GM12872 (cell line): ENCODE measurements at regions not wholly inside any gene's neighbourhood (a gene's known extent, or its start where the extent isn't known, plus 50 kb on each side); places are given as distances from the start of the nearest gene placed in this dataset.

Experiments used
- CTCF ChIP-seq: IDR thresholded peaks from 3 replicates; pipeline ENCODE4 v1.5.1; 2011; ENCODE audit warnings: low read depth, mild to moderate bottlenecking, low read length, moderate library complexity; ENCODE audit not compliant: insufficient read depth

GRCh38 chr7:145339319-145339718 is 503.5 kb upstream of the TPK1 start:
- TF ChIP-seq CTCF, result no peak

GRCh38 chr7:145331522-145331921 is 495.7 kb upstream of the TPK1 start:
- TF ChIP-seq CTCF, result no peak

GRCh38 chr7:145331076-145331475 is 495.2 kb upstream of the TPK1 start:
- no peak for TF ChIP-seq CTCF

GRCh38 chr7:145327646-145328045 is 491.8 kb upstream of the TPK1 start:
- no peak for TF ChIP-seq CTCF

GRCh38 chr7:145324081-145324480 is 488.2 kb upstream of the TPK1 start:
- no peak for TF ChIP-seq CTCF

- no peak for TF ChIP-seq CTCF
Measured at GRCh38 chr7:145313551-145313950, 477.7 kb upstream of the TPK1 start.

- no peak for TF ChIP-seq CTCF
Measured at GRCh38 chr7:145293754-145294153, 457.9 kb upstream of the TPK1 start.

- TF ChIP-seq CTCF, result no peak
Measured at GRCh38 chr7:145293228-145293701, 457.4 kb upstream of the TPK1 start.
